Muscle of leg (tissue), 3 donors: ENCODE measurements at regions not wholly inside any gene's neighbourhood (a gene's known extent, or its start where the extent isn't known, plus 50 kb on each side); places are given as distances from the start of the nearest gene placed in this dataset.
"Not testable (repeated sequence)": the region's sequence is repeated elsewhere in the genome, so short reads cannot be mapped to it uniquely, and the experiment has no call there.

ENCODE experiments used
- DNase-seq: peaks from one replicate; pipeline ENCODE4 v3.0.0; 2013
- H3K27ac ChIP-seq: one replicate; pipeline ENCODE4 v1.5.1; 2013; ENCODE audit warnings: mild to moderate bottlenecking, low read length, control low read depth
- H3K27me3 ChIP-seq: one replicate; pipeline ENCODE4 v1.6.1; 2013; ENCODE audit warnings: low read length; ENCODE audit not compliant: control insufficient read depth, insufficient read depth
- H3K36me3 ChIP-seq: one replicate; pipeline ENCODE4 v1.6.1; 2013; ENCODE audit warnings: low read length; ENCODE audit not compliant: control insufficient read depth, insufficient read depth
- H3K4me1 ChIP-seq: one replicate; pipeline ENCODE4 v1.6.1; 2013; ENCODE audit warnings: low read length; ENCODE audit not compliant: control insufficient read depth, insufficient read depth
- H3K4me3 ChIP-seq: one replicate; pipeline ENCODE4 v1.5.1; 2013; ENCODE audit warnings: low read length, control low read depth
- H3K9me3 ChIP-seq: replicated peaks from 2 replicates; pipeline ENCODE4 v1.6.1; 2013; ENCODE audit warnings: low read depth, low read length; ENCODE audit not compliant: control insufficient read depth
- WGBS: methylation state at CpG from one replicate; pipeline ENCODE4 v1.1.5; 2013; ENCODE audit warnings: missing lambda C conversion rate; ENCODE audit not compliant: insufficient coverage; 5-methylcytosine and 5-hydroxymethylcytosine counted together

- no CpG with 5 or more reads among the region's 2 CpGs for WGBS
- Histone ChIP-seq H3K4me3 (no peak overlapping the region), H3K36me3 (no peaks in the 10 kb centered on the region), H3K27me3 (no peaks in the 10 kb centered on the region), H3K27ac (no peak overlapping the region), H3K9me3 (no peaks in the 10 kb centered on the region), H3K4me1 (peaks cover 2% of the 10 kb centered on the region)
- peak; percentile 25 for DNase-seq
Observed at GRCh38 chr3:28989646-28990089, 291.2 kb upstream of the RBMS3 start.

GRCh38 chr3:28994161-28994905 lies 286.5 kb upstream of the RBMS3 start:
- Histone ChIP-seq H3K9me3 (peaks cover 2% of the 10 kb centered on the region), H3K36me3 (no peaks in the 10 kb centered on the region), H3K27ac (no peak overlapping the region), H3K4me1 (peaks cover 2% of the 10 kb centered on the region), H3K4me3 (no peak overlapping the region), H3K27me3 (no peaks in the 10 kb centered on the region)
- no peak for DNase-seq
- 80% methylated on average over 1 of the region's 6 CpGs for WGBS

GRCh38 chr3:29004885-29005599 lies 275.8 kb upstream of the RBMS3 start:
- Histone ChIP-seq H3K4me3 (no peak overlapping the region), H3K36me3 (no peaks in the 10 kb centered on the region), H3K27me3 (no peaks in the 10 kb centered on the region), H3K4me1 (no peaks in the 10 kb centered on the region), H3K9me3 (no peaks in the 10 kb centered on the region), H3K27ac (no peak overlapping the region)
- DNase-seq: no peak
- WGBS: 88% methylated on average over 1 of the region's 4 CpGs

GRCh38 chr3:29005862-29006261 lies 275.0 kb upstream of the RBMS3 start:
- no peak for DNase-seq
- H3K4me1 ChIP-seq: no peaks in the 10 kb centered on the region
- no peak overlapping the region for H3K4me3 ChIP-seq
- H3K36me3 ChIP-seq: no peaks in the 10 kb centered on the region
- H3K27me3 ChIP-seq: no peaks in the 10 kb centered on the region
- H3K9me3 ChIP-seq: no peaks in the 10 kb centered on the region
- no peak overlapping the region for H3K27ac ChIP-seq

GRCh38 chr3:29011441-29011840 lies 269.4 kb upstream of the RBMS3 start:
- no CpG with 5 or more reads among the region's 2 CpGs for WGBS
- no peak for DNase-seq
- Histone ChIP-seq H3K4me3 (no peak overlapping the region), H3K27me3 (no peaks in the 10 kb centered on the region), H3K36me3 (no peaks in the 10 kb centered on the region), H3K27ac (no peak overlapping the region), H3K9me3 (no peaks in the 10 kb centered on the region), H3K4me1 (no peaks in the 10 kb centered on the region)

- no peaks in the 10 kb centered on the region for H3K27me3 ChIP-seq
- no peak overlapping the region for H3K27ac ChIP-seq
- no peak overlapping the region for H3K4me3 ChIP-seq
- no CpG with 5 or more reads among the region's 3 CpGs for WGBS
- H3K9me3 ChIP-seq: no peaks in the 10 kb centered on the region
- H3K36me3 ChIP-seq: no peaks in the 10 kb centered on the region
- no peak for DNase-seq
- H3K4me1 ChIP-seq: no peaks in the 10 kb centered on the region
Observed at GRCh38 chr3:29011966-29012365, 268.9 kb upstream of the RBMS3 start.

GRCh38 chr3:29022976-29023375 lies 257.9 kb upstream of the RBMS3 start:
- DNase-seq: no peak
- no peaks in the 10 kb centered on the region for H3K36me3 ChIP-seq
- H3K27ac ChIP-seq: no peak overlapping the region
- no peak overlapping the region for H3K4me3 ChIP-seq
- no peaks in the 10 kb centered on the region for H3K4me1 ChIP-seq
- H3K27me3 ChIP-seq: no peaks in the 10 kb centered on the region
- no CpG with 5 or more reads among the region's 1 CpG for WGBS
- no peaks in the 10 kb centered on the region for H3K9me3 ChIP-seq

- no peak for DNase-seq
- no peak overlapping the region for H3K4me3 ChIP-seq
- no peaks in the 10 kb centered on the region for H3K27me3 ChIP-seq
- H3K27ac ChIP-seq: no peak overlapping the region
- no CpG with 5 or more reads among the region's 2 CpGs for WGBS
- H3K4me1 ChIP-seq: no peaks in the 10 kb centered on the region
- no peaks in the 10 kb centered on the region for H3K9me3 ChIP-seq
- H3K36me3 ChIP-seq: no peaks in the 10 kb centered on the region
Observed at GRCh38 chr3:29026286-29026685, 254.6 kb upstream of the RBMS3 start.

- WGBS: no CpG with 5 or more reads among the region's 3 CpGs
- Histone ChIP-seq H3K9me3 (no peaks in the 10 kb centered on the region), H3K36me3 (no peaks in the 10 kb centered on the region), H3K4me1 (no peaks in the 10 kb centered on the region), H3K4me3 (no peak overlapping the region), H3K27ac (no peak overlapping the region), H3K27me3 (no peaks in the 10 kb centered on the region)
- DNase-seq: no peak
Observed at GRCh38 chr3:29026959-29027358, 253.9 kb upstream of the RBMS3 start.

GRCh38 chr3:29031175-29031574 lies 249.7 kb upstream of the RBMS3 start:
- not testable (repeated sequence) for DNase-seq, H3K4me1 ChIP-seq, H3K36me3 ChIP-seq, H3K27ac ChIP-seq, H3K4me3 ChIP-seq, H3K9me3 ChIP-seq, H3K27me3 ChIP-seq
- WGBS: 100% methylated on average over 1 of the region's 2 CpGs
